Brain microvascular endothelial cell (primary cell): ENCODE measurements at regions not wholly inside any gene's neighbourhood (a gene's known extent, or its start where the extent isn't known, plus 50 kb on each side); places are given as distances from the start of the nearest gene placed in this dataset.

Experiments
- DNase-seq: peaks from one replicate; pipeline ENCODE4 v3.0.0-alpha.2; 2020
- H3K27ac ChIP-seq: fragments of 250-450 bp; sonication (Bioruptor Pico); 2 replicates; pipeline ENCODE4 v1.5.1; 2020; ENCODE audit warnings: mild to moderate bottlenecking, moderate library complexity
- H3K27me3 ChIP-seq: fragments of 250-450 bp; sonication (Bioruptor Pico); replicated peaks from 2 replicates; pipeline ENCODE4 v1.5.1; 2020; ENCODE audit warnings: mild to moderate bottlenecking
- H3K36me3 ChIP-seq: fragments of 250-450 bp; sonication (Bioruptor Pico); replicated peaks from 2 replicates; pipeline ENCODE4 v1.5.1; 2020; ENCODE audit warnings: mild to moderate bottlenecking
- H3K4me3 ChIP-seq: 2 replicates; pipeline ENCODE4 v1.5.1; 2011; ENCODE audit warnings: low read depth, mild to moderate bottlenecking, control low read depth, low read length, moderate library complexity
- CTCF ChIP-seq: IDR thresholded peaks from 2 replicates; pipeline ENCODE4 v1.5.1; 2011; ENCODE audit warnings: low read depth, mild to moderate bottlenecking, moderate library complexity, low read length, control low read depth, inconsistent platforms; ENCODE audit errors: missing control alignments
- in situ Hi-C: cut with HindIII; loops from 2 replicates; pipeline ENCODE4 v1.10.0; 2017; ENCODE audit warnings: low sequenced_read_pairs, low pct_ligation_motif_present

- H3K27me3 ChIP-seq: no peaks in the 10 kb centered on the region
- H3K36me3 ChIP-seq: no peaks in the 10 kb centered on the region
- DNase-seq: no peak
- no peak overlapping the region for H3K27ac ChIP-seq
- in situ Hi-C loops: no loop called here
- no peak for TF ChIP-seq CTCF
- no peak overlapping the region for H3K4me3 ChIP-seq
These were observed 133.8 kb upstream of the NUDT4 start for GRCh38 chr12:93243689-93244513.

- Histone ChIP-seq H3K4me3 (no peak overlapping the region), H3K36me3 (no peaks in the 10 kb centered on the region), H3K27me3 (no peaks in the 10 kb centered on the region), H3K27ac (no peak overlapping the region)
- no peak for TF ChIP-seq CTCF
- no peak for DNase-seq
- in situ Hi-C loops: no loop called here
These were observed 133.1 kb upstream of the NUDT4 start for GRCh38 chr12:93244514-93245077.

GRCh38 chr12:93245543-93245942 lies 132.2 kb upstream of the NUDT4 start:
- Histone ChIP-seq H3K27ac (no peak overlapping the region), H3K4me3 (no peak overlapping the region), H3K27me3 (no peaks in the 10 kb centered on the region), H3K36me3 (no peaks in the 10 kb centered on the region)
- no peak for TF ChIP-seq CTCF
- no peak for DNase-seq
- in situ Hi-C loops: no loop called here

GRCh38 chr12:93247313-93247991 lies 130.3 kb upstream of the NUDT4 start:
- Histone ChIP-seq H3K27me3 (no peaks in the 10 kb centered on the region), H3K36me3 (no peaks in the 10 kb centered on the region), H3K4me3 (no peak overlapping the region), H3K27ac (no peak overlapping the region)
- in situ Hi-C loops: no loop called here
- no peak for TF ChIP-seq CTCF
- no peak for DNase-seq

GRCh38 chr12:93252221-93252620 lies 125.5 kb upstream of the NUDT4 start:
- in situ Hi-C loops: no loop called here
- Histone ChIP-seq H3K36me3 (no peaks in the 10 kb centered on the region), H3K27ac (no peak overlapping the region), H3K27me3 (no peaks in the 10 kb centered on the region), H3K4me3 (no peak overlapping the region)
- DNase-seq: no peak
- TF ChIP-seq CTCF: no peak
